Kidney (tissue), 13 donors: ENCODE measurements at regions not wholly inside any gene's neighbourhood (a gene's known extent, or its start where the extent isn't known, plus 50 kb on each side); places are given as distances from the start of the nearest gene placed in this dataset.
A peak's percentile ranks its signal among the peaks of the same experiment; 100 is the strongest.

Experiments
- DNase-seq, 5 donors: peaks; one replicate each; pipeline ENCODE4 v3.0.0-alpha.2; 2013 to 2020
- FAIRE-seq: peaks from 2 replicates; lab custom pipeline; 2012; peaks lifted over from hg19 to GRCh38; lab: Jason Lieb, UNC
- H3K27ac ChIP-seq, 2 donors: one replicate each; pipeline ENCODE4 v1.7.0; 2013; ENCODE audit warnings: low read depth in 2 of 2, low read length in 2 of 2, inconsistent platforms in 1 of 2
- H3K27me3 ChIP-seq: one replicate; pipeline ENCODE4 v1.7.1; 2013; ENCODE audit warnings: low read length, inconsistent platforms; ENCODE audit not compliant: control insufficient read depth, insufficient read depth
- H3K36me3 ChIP-seq, 3 donors: one replicate each; pipeline versions ENCODE4 v1.7.0 to v1.7.1; 2013; ENCODE audit warnings: low read length in 3 of 3, control low read depth in 1 of 3, inconsistent platforms in 1 of 3; ENCODE audit not compliant: insufficient read depth in 3 of 3, control insufficient read depth in 2 of 3
- H3K4me1 ChIP-seq, 3 donors: one replicate each; pipeline versions ENCODE4 v1.7.0 to v1.7.1; 2013; ENCODE audit warnings: low read length in 3 of 3, inconsistent platforms in 1 of 3, low read depth in 1 of 3; ENCODE audit not compliant: control insufficient read depth in 2 of 3, insufficient read depth in 2 of 3
- H3K4me3 ChIP-seq, 3 donors: one replicate each; pipeline versions ENCODE4 v1.7.0 to v1.8.1; 2013; ENCODE audit warnings: low read length in 3 of 3, control low read depth in 1 of 3, inconsistent platforms in 1 of 3
- H3K9ac ChIP-seq, 3 donors: one replicate each; pipeline versions ENCODE4 v1.7.0 to v1.7.1; 2013; ENCODE audit warnings: low read length in 3 of 3, control low read depth in 1 of 3, inconsistent platforms in 1 of 3
- H3K9me3 ChIP-seq, 3 donors: one replicate each; pipeline versions ENCODE4 v1.7.0 to v1.7.1; 2013; ENCODE audit warnings: low read length in 3 of 3, control low read depth in 1 of 3, inconsistent platforms in 1 of 3; ENCODE audit not compliant: control insufficient read depth in 2 of 3, insufficient read depth in 1 of 3
- intact Hi-C: fragments of 100-400 bp; cut with DNase I; formaldehyde crosslinking; loops from one replicate; pipeline ENCODE4 v1.11.1; 2022
- TF ChIP-seq, protein P1 (sequence below): IDR thresholded peaks from 3 replicates; pipeline ENCODE4 v1.5.1; 2012; ENCODE audit warnings: mild to moderate bottlenecking, moderate library complexity, borderline replicate concordance; ENCODE audit not compliant: insufficient read depth; ENCODE audit errors: extremely low read depth
- donor health status: control.
- donor health status: control.
- donor health status: control.
- donor health status: control.
- donor health status: control.
- donor health status: DM: yes; HTN: yes; CAD: no.
- donor health status: Normal renal cell carcinoma (clear cell type).

DNA sequence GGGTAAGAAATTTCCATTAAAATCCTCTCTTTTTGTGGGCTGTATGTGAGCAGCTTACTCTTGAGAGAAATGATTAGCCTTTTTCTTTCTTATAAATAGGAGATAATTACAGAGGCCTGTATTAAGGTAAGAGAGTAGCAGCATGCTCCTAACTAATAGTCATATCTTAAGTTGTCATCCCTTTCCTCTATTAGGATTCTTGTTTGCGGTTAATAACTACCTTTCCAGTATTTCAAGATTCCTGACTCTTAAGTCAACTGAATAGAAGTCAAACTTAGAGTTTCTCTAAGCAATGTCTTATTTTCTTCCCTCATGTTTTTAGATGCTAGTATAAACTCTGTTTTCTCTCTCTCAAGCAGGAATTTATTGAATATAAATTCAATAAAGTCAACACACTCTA, 139.9 kb upstream of the GPRIN3 start:
- TF ChIP-seq, protein P1, sequence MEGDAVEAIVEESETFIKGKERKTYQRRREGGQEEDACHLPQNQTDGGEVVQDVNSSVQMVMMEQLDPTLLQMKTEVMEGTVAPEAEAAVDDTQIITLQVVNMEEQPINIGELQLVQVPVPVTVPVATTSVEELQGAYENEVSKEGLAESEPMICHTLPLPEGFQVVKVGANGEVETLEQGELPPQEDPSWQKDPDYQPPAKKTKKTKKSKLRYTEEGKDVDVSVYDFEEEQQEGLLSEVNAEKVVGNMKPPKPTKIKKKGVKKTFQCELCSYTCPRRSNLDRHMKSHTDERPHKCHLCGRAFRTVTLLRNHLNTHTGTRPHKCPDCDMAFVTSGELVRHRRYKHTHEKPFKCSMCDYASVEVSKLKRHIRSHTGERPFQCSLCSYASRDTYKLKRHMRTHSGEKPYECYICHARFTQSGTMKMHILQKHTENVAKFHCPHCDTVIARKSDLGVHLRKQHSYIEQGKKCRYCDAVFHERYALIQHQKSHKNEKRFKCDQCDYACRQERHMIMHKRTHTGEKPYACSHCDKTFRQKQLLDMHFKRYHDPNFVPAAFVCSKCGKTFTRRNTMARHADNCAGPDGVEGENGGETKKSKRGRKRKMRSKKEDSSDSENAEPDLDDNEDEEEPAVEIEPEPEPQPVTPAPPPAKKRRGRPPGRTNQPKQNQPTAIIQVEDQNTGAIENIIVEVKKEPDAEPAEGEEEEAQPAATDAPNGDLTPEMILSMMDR, result no peak
- Histone ChIP-seq H3K9ac (no peak overlapping the region), H3K4me1 (no peaks in the 10 kb centered on the region), H3K4me3 (no peak overlapping the region), H3K36me3 (no peaks in the 10 kb centered on the region), H3K9me3 (peaks cover 0 to 14% (median 5%) of the 10 kb centered on the region in 3 donors), H3K27me3 (no peaks in the 10 kb centered on the region), H3K27ac (no peak overlapping the region)
- intact Hi-C loops, result no loop called here
- DNase-seq (no peak), FAIRE-seq (no peak)

DNA sequence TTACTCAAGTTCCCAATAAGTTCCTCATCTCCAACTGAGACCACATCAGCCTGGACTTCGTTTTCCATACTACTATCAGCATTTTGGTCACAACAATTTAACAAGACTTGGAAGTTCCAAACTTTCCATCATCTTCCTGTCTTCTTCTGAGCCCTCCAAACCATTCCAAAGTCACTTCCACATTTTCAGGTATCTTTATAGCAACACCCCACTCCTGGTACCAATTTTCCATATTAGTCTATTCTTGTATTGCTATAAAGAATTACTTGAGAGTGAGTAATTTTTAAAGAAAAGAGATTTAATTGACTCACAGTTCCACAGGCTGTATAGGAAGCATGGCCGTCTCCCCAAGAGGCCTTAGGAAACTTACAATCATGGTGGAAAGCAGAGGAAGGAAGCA, 138.6 kb upstream of the GPRIN3 start:
- Histone ChIP-seq H3K4me1 (no peaks in the 10 kb centered on the region), H3K36me3 (no peaks in the 10 kb centered on the region), H3K9me3 (peaks cover 0 to 14% (median 5%) of the 10 kb centered on the region in 3 donors), H3K27me3 (no peaks in the 10 kb centered on the region), H3K9ac (no peak overlapping the region), H3K4me3 (no peak overlapping the region), H3K27ac (no peak overlapping the region)
- DNase-seq (no peak), FAIRE-seq (no peak)
- intact Hi-C loops, result no loop called here
- TF ChIP-seq, protein P1, result no peak

DNA sequence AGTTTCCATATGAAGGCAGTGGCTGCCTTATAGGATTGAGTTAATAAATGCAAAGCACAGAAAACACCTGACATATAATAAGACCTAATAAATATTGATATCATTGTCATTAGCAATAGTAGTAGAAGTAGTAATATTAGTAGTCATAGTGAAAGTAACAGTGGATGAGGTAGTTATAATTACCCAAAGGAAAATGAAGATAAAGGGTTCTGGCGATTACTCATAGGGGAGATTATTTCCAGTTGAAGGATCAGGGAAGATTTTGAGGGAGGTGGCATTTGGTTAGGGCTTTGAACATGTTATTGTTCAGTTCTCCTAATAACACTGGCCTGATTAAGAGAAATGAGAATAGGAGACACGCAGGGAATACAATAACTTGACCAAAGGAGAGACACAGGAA, 131.9 kb upstream of the GPRIN3 start:
- Histone ChIP-seq H3K9ac (no peak overlapping the region), H3K4me1 (no peaks in the 10 kb centered on the region), H3K27ac (no peak overlapping the region), H3K36me3 (no peaks in the 10 kb centered on the region), H3K27me3 (no peaks in the 10 kb centered on the region), H3K9me3 (no peaks in the 10 kb centered on the region), H3K4me3 (no peak overlapping the region)
- intact Hi-C loops, result no loop called here
- FAIRE-seq (no peak), DNase-seq (no peak)
- TF ChIP-seq, protein P1, result no peak

DNA sequence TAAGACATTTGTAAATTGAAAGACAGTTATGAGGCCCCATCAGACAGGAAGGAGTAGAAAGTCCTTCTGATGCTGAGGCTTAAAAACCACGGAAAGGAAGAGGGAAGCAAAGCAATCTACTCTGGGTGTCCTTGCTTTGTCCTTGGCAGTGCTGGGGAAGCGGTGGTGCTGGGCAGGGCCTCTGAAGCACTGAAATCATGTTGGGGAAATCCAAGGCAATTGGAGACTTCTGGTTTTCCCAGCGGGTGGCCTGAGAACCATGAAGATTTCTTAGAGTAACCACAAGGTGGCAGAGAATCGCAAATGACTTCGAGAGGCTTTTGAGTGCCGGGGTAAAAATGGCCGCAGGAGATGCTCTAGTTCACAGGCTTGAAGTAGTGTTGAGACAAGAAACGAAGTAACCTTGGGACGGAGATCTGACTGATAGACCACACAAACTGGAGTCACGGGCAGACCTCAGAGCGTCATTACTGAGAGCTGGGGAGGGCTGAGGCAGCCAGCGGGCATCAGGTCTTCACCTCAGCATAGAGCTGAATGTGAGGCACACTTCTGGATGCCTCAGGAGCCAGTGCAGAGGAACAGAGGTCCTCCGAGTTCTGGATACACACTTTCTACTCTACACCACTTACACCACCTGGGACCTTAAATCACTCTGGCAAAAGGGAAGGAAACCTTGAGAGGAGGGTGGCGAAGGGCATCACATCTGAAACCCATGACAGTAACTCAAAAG, 130.7 kb upstream of the GPRIN3 start:
- no peaks in the 10 kb centered on the region for H3K9me3 ChIP-seq
- no peaks in the 10 kb centered on the region for H3K4me1 ChIP-seq
- H3K36me3 ChIP-seq, result no peaks in the 10 kb centered on the region
- no peak overlapping the region for H3K27ac ChIP-seq
- TF ChIP-seq, protein P1, result peak; percentile 52
- FAIRE-seq (no peak), DNase-seq (peak in 4 of 5 donors; percentile 13 to 55 (median 26))
- no peak overlapping the region for H3K9ac ChIP-seq
- intact Hi-C loops, result no loop called here
- no peak overlapping the region for H3K4me3 ChIP-seq
- H3K27me3 ChIP-seq, result no peaks in the 10 kb centered on the region
